IMR-90 (cell line): ENCODE measurements at regions not wholly inside any gene's neighbourhood (a gene's known extent, or its start where the extent isn't known, plus 50 kb on each side); places are given as distances from the start of the nearest gene placed in this dataset.

Experiments used
- ATAC-seq: fragments of 200-7000 bp; cut with Tn5 transposase; 2 replicates; pipeline ENCODE4 v1.9.1; 2020; ENCODE audit warnings: low read depth, mild to moderate bottlenecking, moderate library complexity
- BruUV-seq: library from RNA; stranded (reverse); fragments of 400-500 nt; replicated peaks from 2 replicates; lab custom pipeline; 2021; lab: Mats Ljungman, UMichigan
- CTCF ChIA-PET: fragments of 300-600 bp; formaldehyde crosslinking; extraction: SDS; loops from one replicate; lab custom pipeline; 2021; ENCODE audit warnings: antibody characterized with exemption; lab: Yijun Ruan, JAX
- POLR2A ChIA-PET: fragments of 300-600 bp; sonication (Branson Sonifier 250); formaldehyde crosslinking; loops from one replicate; lab custom pipeline; 2022; ENCODE audit warnings: antibody characterized with exemption; ENCODE audit not compliant: unreplicated experiment; lab: Charles Lee
- DNase-seq: peaks from one replicate; pipeline ENCODE4 v3.0.0; 2013
- H2AFZ ChIP-seq: replicated peaks from 2 replicates; pipeline ENCODE3; 2013; ENCODE audit warnings: low read length, mild to moderate bottlenecking; ENCODE audit not compliant: poor library complexity
- H2AK5ac ChIP-seq: 2 replicates; pipeline ENCODE4 v1.6.1; 2013; ENCODE audit warnings: low read depth, low read length, inconsistent platforms
- H2AK9ac ChIP-seq: replicated peaks from 2 replicates; pipeline ENCODE3; 2013; ENCODE audit warnings: mild to moderate bottlenecking, low read depth, low read length, moderate library complexity; ENCODE audit not compliant: poor library complexity
- H2BK120ac ChIP-seq: 2 replicates; pipeline ENCODE4 v1.6.1; 2013; ENCODE audit warnings: low read depth, low read length, inconsistent platforms
- H2BK15ac ChIP-seq: 3 replicates; pipeline ENCODE4 v1.6.1; 2013; ENCODE audit warnings: low read depth, low read length, inconsistent platforms
- H2BK20ac ChIP-seq: 2 replicates; pipeline ENCODE4 v1.6.1; 2013; ENCODE audit warnings: low read depth, mild to moderate bottlenecking, inconsistent platforms, low read length, moderate library complexity
- H2BK5ac ChIP-seq: 2 replicates; pipeline ENCODE4 v1.6.1; 2013; ENCODE audit warnings: mild to moderate bottlenecking, low read depth, low read length, inconsistent platforms; ENCODE audit not compliant: poor library complexity, severe bottlenecking
- H3K14ac ChIP-seq: replicated peaks from 2 replicates; pipeline ENCODE4 v1.6.1; 2013; ENCODE audit warnings: low read depth, low read length, inconsistent platforms
- H3K18ac ChIP-seq: 2 replicates; pipeline ENCODE4 v1.6.1; 2013; ENCODE audit warnings: low read depth, low read length, control low read depth
- H3K23ac ChIP-seq: 2 replicates; pipeline ENCODE4 v1.6.1; 2013; ENCODE audit warnings: low read depth, low read length, inconsistent platforms
- H3K27ac ChIP-seq: 2 replicates; pipeline ENCODE4 v1.5.1; 2013; ENCODE audit warnings: mild to moderate bottlenecking, control low read depth, low read length; ENCODE audit not compliant: insufficient read depth
- H3K27me3 ChIP-seq: 2 replicates; pipeline ENCODE4 v1.6.1; 2013; ENCODE audit warnings: low read length; ENCODE audit not compliant: control insufficient read depth, insufficient read depth
- H3K36me3 ChIP-seq: 2 replicates; pipeline ENCODE4 v1.6.1; 2013; ENCODE audit warnings: low read length, mixed read lengths; ENCODE audit not compliant: control insufficient read depth, insufficient read depth
- H3K4ac ChIP-seq: 2 replicates; pipeline ENCODE4 v1.6.1; 2013; ENCODE audit warnings: low read depth, low read length, inconsistent platforms
- H3K4me1 ChIP-seq: 2 replicates; pipeline ENCODE4 v1.6.1; 2013; ENCODE audit warnings: low read length, mixed read lengths; ENCODE audit not compliant: control insufficient read depth, insufficient read depth
- H3K4me2 ChIP-seq: 2 replicates; pipeline ENCODE4 v1.6.1; 2013; ENCODE audit warnings: low read depth, mild to moderate bottlenecking, control low read depth, low read length, moderate library complexity
- H3K4me3 ChIP-seq: 2 replicates; pipeline ENCODE4 v1.5.1; 2013; ENCODE audit warnings: low read depth, mild to moderate bottlenecking, control low read depth, low read length, moderate library complexity; ENCODE audit not compliant: insufficient read depth
- H3K56ac ChIP-seq: 2 replicates; pipeline ENCODE4 v1.6.1; 2013; ENCODE audit warnings: low read length, inconsistent platforms; ENCODE audit not compliant: insufficient read depth; ENCODE audit errors: extremely low read depth
- H3K79me1 ChIP-seq, 2 experiments: 2 replicates each; pipeline ENCODE4 v1.6.1; 2013; ENCODE audit warnings: low read length in 2 of 2, inconsistent platforms in 1 of 2, low read depth in 1 of 2
- H3K9ac ChIP-seq: 2 replicates; pipeline ENCODE4 v1.6.1; 2013; ENCODE audit warnings: low read depth, low read length, control low read depth
- H3K9me1 ChIP-seq: 2 replicates; pipeline ENCODE4 v1.6.1; 2013; ENCODE audit warnings: low read length, inconsistent platforms; ENCODE audit not compliant: insufficient read depth
- H3K9me3 ChIP-seq: 2 replicates; pipeline ENCODE4 v1.6.1; 2013; ENCODE audit warnings: low read length; ENCODE audit not compliant: control insufficient read depth, insufficient read depth
- H4K20me1 ChIP-seq: 2 replicates; pipeline ENCODE4 v1.6.1; 2013; ENCODE audit warnings: low read length, inconsistent platforms; ENCODE audit not compliant: insufficient read depth
- H4K5ac ChIP-seq: 2 replicates; pipeline ENCODE4 v1.6.1; 2013; ENCODE audit warnings: mild to moderate bottlenecking, low read depth, low read length, control low read depth
- H4K8ac ChIP-seq, 2 experiments: 2 replicates each; pipeline ENCODE4 v1.6.1; 2013; ENCODE audit warnings: low read depth in 2 of 2, low read length in 2 of 2, control low read depth in 1 of 2, inconsistent platforms in 1 of 2
- H4K91ac ChIP-seq: 2 replicates; pipeline ENCODE4 v1.6.1; 2013; ENCODE audit warnings: low read depth, low read length, inconsistent platforms; ENCODE audit not compliant: insufficient read depth
- BHLHE40 ChIP-seq: fragments of 150-350 bp; IDR thresholded peaks from 2 replicates; pipeline ENCODE4 v1.6.1; 2016; ENCODE audit warnings: mild to moderate bottlenecking, low read depth, low read length
- CEBPB ChIP-seq: IDR thresholded peaks from 2 replicates; pipeline ENCODE4 v1.6.1; 2012; ENCODE audit warnings: low read depth, low read length, improper control_type of control experiment
- CHD1 ChIP-seq: IDR thresholded peaks from 2 replicates; pipeline ENCODE4 v1.6.1; 2012; ENCODE audit warnings: low read depth, low read length, improper control_type of control experiment
- MAFK ChIP-seq: IDR thresholded peaks from 2 replicates; pipeline ENCODE4 v1.6.1; 2012; ENCODE audit warnings: low read depth, low read length, improper control_type of control experiment
- MAZ ChIP-seq: IDR thresholded peaks from 2 replicates; pipeline ENCODE4 v1.6.1; 2012; ENCODE audit warnings: low read depth, mild to moderate bottlenecking, low read length, improper control_type of control experiment, moderate library complexity, borderline replicate concordance
- NFE2L2 ChIP-seq: fragments of 150-350 bp; IDR thresholded peaks from 2 replicates; pipeline ENCODE4 v1.6.1; 2016; ENCODE audit warnings: low read depth, mild to moderate bottlenecking, low read length
- RCOR1 ChIP-seq: IDR thresholded peaks from 2 replicates; pipeline ENCODE4 v1.6.1; 2012; ENCODE audit warnings: mild to moderate bottlenecking, low read length, improper control_type of control experiment; ENCODE audit not compliant: insufficient replicate concordance
- RFX5 ChIP-seq: IDR thresholded peaks from 2 replicates; pipeline ENCODE4 v1.8.0; 2012; ENCODE audit warnings: low read depth, mild to moderate bottlenecking, low read length, moderate library complexity
- SMC3 ChIP-seq: fragments of 150-350 bp; IDR thresholded peaks from 2 replicates; pipeline ENCODE4 v1.6.1; 2016; ENCODE audit warnings: low read depth, mild to moderate bottlenecking, antibody characterized with exemption, low read length, moderate library complexity
- WGBS, 2 experiments: methylation state at CpG; one replicate each; pipeline versions ENCODE4 v1.1.5 to v1.1.7; 2013; ENCODE audit warnings: missing lambda C conversion rate in 2 of 2; ENCODE audit not compliant: insufficient read length in 1 of 2; ENCODE audit errors: extremely low coverage in 2 of 2; 5-methylcytosine and 5-hydroxymethylcytosine counted together
- dilution Hi-C: fragments of 300-500 bp; cut with HindIII; formaldehyde crosslinking; loops from one replicate; pipeline ENCODE4 v1.14.3; 2018; ENCODE audit warnings: low sequenced_read_pairs; ENCODE audit not compliant: unreplicated experiment
- in situ Hi-C: fragments of 300-500 bp; cut with MboI; formaldehyde crosslinking; loops from 3 replicates; pipeline ENCODE4 v1.14.3; 2019; ENCODE audit warnings: low sequenced_read_pairs, inconsistent platforms, mixed read lengths
- intact Hi-C: fragments of 100-400 bp; cut with micrococcal nuclease; formaldehyde crosslinking; loops from 2 replicates; pipeline ENCODE4 v1.10.0; 2022

GRCh38 chr4:14247767-14248166 lies 620.2 kb upstream of the BOD1L1 start:
- H3K14ac ChIP-seq: no peak overlapping the region
- no peak overlapping the region for H2AK9ac ChIP-seq
- BruUV-seq: no TSS peak
- H2BK15ac ChIP-seq: no peak overlapping the region
- H2AFZ ChIP-seq: no peak overlapping the region
- no peak overlapping the region for H3K4me3 ChIP-seq
- no peaks in the 10 kb centered on the region for H3K4me1 ChIP-seq
- H2BK5ac ChIP-seq: no peak overlapping the region
- H3K27me3 ChIP-seq: no peaks in the 10 kb centered on the region
- H3K9me3 ChIP-seq: no peaks in the 10 kb centered on the region
- intact Hi-C loops (no loop called here), in situ Hi-C loops (no loop called here), dilution Hi-C loops (no loop called here)
- no peak overlapping the region for H2AK5ac ChIP-seq
- H3K56ac ChIP-seq: no peak overlapping the region
- no peak overlapping the region for H4K8ac ChIP-seq
- H3K23ac ChIP-seq: no peak overlapping the region
- ATAC-seq: no peak
- no peak overlapping the region for H4K5ac ChIP-seq
- DNase-seq: no peak
- no peaks in the 10 kb centered on the region for H3K9me1 ChIP-seq
- no peak overlapping the region for H2BK120ac ChIP-seq
- no peak overlapping the region for H3K9ac ChIP-seq
- no peak for TF ChIP-seq BHLHE40
- TF ChIP-seq SMC3: no peak
- no peak for TF ChIP-seq CHD1
- no peak for TF ChIP-seq MAZ
- no peak for TF ChIP-seq RFX5
- TF ChIP-seq NFE2L2: no peak
- no peak for TF ChIP-seq CEBPB
- no peak for TF ChIP-seq RCOR1
- TF ChIP-seq MAFK: no peak
- no peak overlapping the region for H3K4me2 ChIP-seq
- H2BK20ac ChIP-seq: no peak overlapping the region
- H4K91ac ChIP-seq: no peak overlapping the region
- H4K20me1 ChIP-seq: no peaks in the 10 kb centered on the region
- no peak overlapping the region for H3K27ac ChIP-seq
- no CpG with 5 or more reads among the region's 3 CpGs for WGBS, 2 experiments
- CTCF ChIA-PET: interaction anchor here (0.6 kb wide), 1 partner anchor 28 kb away, joined by 3 read pairs; no protein-coding TSS in a partner anchor
- no peaks in the 10 kb centered on the region for H3K79me1 ChIP-seq
- POLR2A ChIA-PET: no interaction called here
- H3K18ac ChIP-seq: no peak overlapping the region
- H3K36me3 ChIP-seq: no peaks in the 10 kb centered on the region
- no peak overlapping the region for H3K4ac ChIP-seq
